C4-2B (cell line): ENCODE measurements at regions not wholly inside any gene's neighbourhood (a gene's known extent, or its start where the extent isn't known, plus 50 kb on each side); places are given as distances from the start of the nearest gene placed in this dataset.

Experiments used
- ZFX ChIP-seq: fragments of 450-650 bp; IDR thresholded peaks from 2 replicates; pipeline ENCODE4 v1.6.1; 2017
- TF ChIP-seq, protein P1 (sequence below): fragments of 450-650 bp; conservative IDR thresholded peaks from 2 replicates; pipeline ENCODE4 v1.5.1; 2017; ENCODE audit warnings: mild to moderate bottlenecking

DNA sequence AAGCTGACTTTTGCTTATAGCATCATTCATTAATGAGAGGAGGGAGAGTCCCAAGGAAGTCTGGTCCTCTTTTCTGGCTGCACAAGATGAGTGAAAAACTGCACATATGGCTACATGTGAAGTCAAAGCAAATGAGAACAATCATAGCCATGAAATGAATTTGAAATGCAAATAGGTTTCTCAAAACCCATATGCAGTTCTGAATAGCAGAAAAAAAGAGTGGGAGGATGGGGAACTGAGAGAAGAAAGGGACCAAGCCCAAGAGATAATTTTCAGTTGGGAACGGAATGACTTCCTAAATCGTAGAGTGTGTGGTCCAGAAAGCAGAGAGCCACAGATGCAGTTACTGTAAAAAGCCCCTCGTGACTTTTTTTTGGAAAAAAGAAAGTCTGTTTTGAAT is 66.3 kb downstream of the GTPBP8 start:
- TF ChIP-seq, protein P1, sequence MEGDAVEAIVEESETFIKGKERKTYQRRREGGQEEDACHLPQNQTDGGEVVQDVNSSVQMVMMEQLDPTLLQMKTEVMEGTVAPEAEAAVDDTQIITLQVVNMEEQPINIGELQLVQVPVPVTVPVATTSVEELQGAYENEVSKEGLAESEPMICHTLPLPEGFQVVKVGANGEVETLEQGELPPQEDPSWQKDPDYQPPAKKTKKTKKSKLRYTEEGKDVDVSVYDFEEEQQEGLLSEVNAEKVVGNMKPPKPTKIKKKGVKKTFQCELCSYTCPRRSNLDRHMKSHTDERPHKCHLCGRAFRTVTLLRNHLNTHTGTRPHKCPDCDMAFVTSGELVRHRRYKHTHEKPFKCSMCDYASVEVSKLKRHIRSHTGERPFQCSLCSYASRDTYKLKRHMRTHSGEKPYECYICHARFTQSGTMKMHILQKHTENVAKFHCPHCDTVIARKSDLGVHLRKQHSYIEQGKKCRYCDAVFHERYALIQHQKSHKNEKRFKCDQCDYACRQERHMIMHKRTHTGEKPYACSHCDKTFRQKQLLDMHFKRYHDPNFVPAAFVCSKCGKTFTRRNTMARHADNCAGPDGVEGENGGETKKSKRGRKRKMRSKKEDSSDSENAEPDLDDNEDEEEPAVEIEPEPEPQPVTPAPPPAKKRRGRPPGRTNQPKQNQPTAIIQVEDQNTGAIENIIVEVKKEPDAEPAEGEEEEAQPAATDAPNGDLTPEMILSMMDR = no peak
- no peak for TF ChIP-seq ZFX
